ENCODE measurements at regions not wholly inside any gene's neighbourhood (a gene's known extent, or its start where the extent isn't known, plus 50 kb on each side); places are given as distances from the start of the nearest gene placed in this dataset.

- H3K4me1 ChIP-seq (ENCODE audit: control insufficient read depth, insufficient read depth, low read length, poor library complexity, severe bottlenecking) = no peaks in the 10 kb centered on the region
- H3K36me3 ChIP-seq (ENCODE audit: control insufficient read depth, insufficient read depth, low read length) = no peaks in the 10 kb centered on the region
- no peak overlapping the region for H3K27ac ChIP-seq (ENCODE audit: low read depth, low read length, severe bottlenecking)
- no peak overlapping the region for H3K4me3 ChIP-seq (ENCODE audit: extremely low read depth, insufficient read depth, low read length, poor library complexity, severe bottlenecking)
- H3K9me3 ChIP-seq (ENCODE audit: control insufficient read depth, low read length) = peaks cover 12% of the 10 kb centered on the region
Measured at GRCh38 chr13:21957833-21958232, 287.0 kb downstream of the FGF9 start.

GRCh38 chr13:21960108-21960507 lies 289.2 kb downstream of the FGF9 start:
- H3K9me3 ChIP-seq (ENCODE audit: control insufficient read depth, low read length) = peaks cover 12% of the 10 kb centered on the region
- no peak overlapping the region for H3K4me3 ChIP-seq (ENCODE audit: extremely low read depth, insufficient read depth, low read length, poor library complexity, severe bottlenecking)
- WGBS, 2 experiments (ENCODE audit: insufficient coverage in 2 of 2) = 100% methylated on average over 1 of the region's 3 CpGs; no CpG with 5 or more reads in 1 of the 2 experiments
- no peaks in the 10 kb centered on the region for H3K4me1 ChIP-seq (ENCODE audit: control insufficient read depth, insufficient read depth, low read length, poor library complexity, severe bottlenecking)
- no peaks in the 10 kb centered on the region for H3K36me3 ChIP-seq (ENCODE audit: control insufficient read depth, insufficient read depth, low read length)
- H3K27ac ChIP-seq (ENCODE audit: low read depth, low read length, severe bottlenecking) = no peak overlapping the region

GRCh38 chr13:21964686-21965085 lies 293.8 kb downstream of the FGF9 start:
- peaks cover 8% of the 10 kb centered on the region for H3K9me3 ChIP-seq (ENCODE audit: control insufficient read depth, low read length)
- no peak overlapping the region for H3K27ac ChIP-seq (ENCODE audit: low read depth, low read length, severe bottlenecking)
- 89% methylated on average over 4 of the region's 5 CpGs for WGBS, 2 experiments (ENCODE audit: insufficient coverage in 2 of 2)
- no peak overlapping the region for H3K4me3 ChIP-seq (ENCODE audit: extremely low read depth, insufficient read depth, low read length, poor library complexity, severe bottlenecking)
- no peaks in the 10 kb centered on the region for H3K4me1 ChIP-seq (ENCODE audit: control insufficient read depth, insufficient read depth, low read length, poor library complexity, severe bottlenecking)
- H3K36me3 ChIP-seq (ENCODE audit: control insufficient read depth, insufficient read depth, low read length) = no peaks in the 10 kb centered on the region

DNA sequence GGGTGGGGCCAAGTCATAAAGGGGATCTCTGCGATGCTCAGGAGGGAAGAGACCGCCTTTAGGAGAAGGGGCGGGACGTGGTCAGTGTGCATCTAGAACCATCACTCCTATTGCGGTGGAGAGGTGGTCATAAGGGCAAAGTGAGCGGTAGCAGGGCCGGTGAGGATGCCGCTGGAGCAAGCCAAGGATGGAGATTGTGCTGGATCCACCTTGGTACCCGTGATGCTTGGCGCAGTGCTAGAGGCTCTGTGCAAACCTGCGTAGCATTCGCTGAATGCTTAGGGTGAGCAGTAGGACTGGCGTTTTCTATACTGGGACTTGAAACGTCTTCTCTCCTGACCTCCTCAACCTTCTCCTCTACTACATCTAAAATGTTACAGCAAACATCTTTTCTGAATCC lies 294.2 kb downstream of the FGF9 start:
- WGBS, 2 experiments (ENCODE audit: insufficient coverage in 2 of 2) = 89 to 92% methylated on average over 7 to 12 of the region's 14 CpGs

GRCh38 chr13:21966014-21966413 lies 295.1 kb downstream of the FGF9 start:
- Histone ChIP-seq H3K36me3 (ENCODE audit: control insufficient read depth, insufficient read depth, low read length) (no peaks in the 10 kb centered on the region), H3K27ac (ENCODE audit: low read depth, low read length, severe bottlenecking) (no peak overlapping the region), H3K9me3 (ENCODE audit: control insufficient read depth, low read length) (peaks cover 8% of the 10 kb centered on the region), H3K4me1 (ENCODE audit: control insufficient read depth, insufficient read depth, low read length, poor library complexity, severe bottlenecking) (no peaks in the 10 kb centered on the region), H3K4me3 (ENCODE audit: extremely low read depth, insufficient read depth, low read length, poor library complexity, severe bottlenecking) (no peak overlapping the region)
- 86 to 100% methylated on average over 2 to 4 of the region's 4 CpGs for WGBS, 2 experiments (ENCODE audit: insufficient coverage in 2 of 2)

More for the DNA sequence above, 294.2 kb downstream of the FGF9 start:
- Histone ChIP-seq H3K4me3 (ENCODE audit: extremely low read depth, insufficient read depth, low read length, poor library complexity, severe bottlenecking) (no peak overlapping the region), H3K4me1 (ENCODE audit: control insufficient read depth, insufficient read depth, low read length, poor library complexity, severe bottlenecking) (no peaks in the 10 kb centered on the region), H3K9me3 (ENCODE audit: control insufficient read depth, low read length) (peaks cover 8% of the 10 kb centered on the region), H3K36me3 (ENCODE audit: control insufficient read depth, insufficient read depth, low read length) (no peaks in the 10 kb centered on the region), H3K27ac (ENCODE audit: low read depth, low read length, severe bottlenecking) (no peak overlapping the region)

DNA sequence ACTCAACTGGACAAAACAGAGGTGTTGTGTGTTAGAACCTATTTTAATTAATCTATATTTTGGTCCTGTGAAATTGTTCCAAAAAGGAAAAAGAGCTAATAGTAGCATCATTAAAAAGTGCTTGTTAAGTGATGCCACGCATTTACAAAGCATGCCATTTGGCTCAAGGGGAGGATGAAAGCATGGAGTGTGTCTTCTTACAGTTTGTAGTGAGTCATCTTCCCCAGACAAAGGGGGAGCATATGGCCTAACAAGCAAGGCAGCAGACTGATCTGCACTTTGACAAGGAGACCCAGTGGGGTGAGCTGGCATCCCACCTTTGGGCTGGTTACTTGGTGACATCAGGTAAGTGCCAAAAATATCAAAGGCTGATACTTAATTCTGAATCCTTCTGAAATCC lies 297.0 kb downstream of the FGF9 start:
- no peaks in the 10 kb centered on the region for H3K9me3 ChIP-seq (ENCODE audit: control insufficient read depth, low read length)
- no peak overlapping the region for H3K27ac ChIP-seq (ENCODE audit: low read depth, low read length, severe bottlenecking)
- 64 to 88% methylated on average over 1 of the region's 1 CpG for WGBS, 2 experiments (ENCODE audit: insufficient coverage in 2 of 2)
- no peaks in the 10 kb centered on the region for H3K36me3 ChIP-seq (ENCODE audit: control insufficient read depth, insufficient read depth, low read length)
- no peaks in the 10 kb centered on the region for H3K4me1 ChIP-seq (ENCODE audit: control insufficient read depth, insufficient read depth, low read length, poor library complexity, severe bottlenecking)
- no peak overlapping the region for H3K4me3 ChIP-seq (ENCODE audit: extremely low read depth, insufficient read depth, low read length, poor library complexity, severe bottlenecking)

DNA sequence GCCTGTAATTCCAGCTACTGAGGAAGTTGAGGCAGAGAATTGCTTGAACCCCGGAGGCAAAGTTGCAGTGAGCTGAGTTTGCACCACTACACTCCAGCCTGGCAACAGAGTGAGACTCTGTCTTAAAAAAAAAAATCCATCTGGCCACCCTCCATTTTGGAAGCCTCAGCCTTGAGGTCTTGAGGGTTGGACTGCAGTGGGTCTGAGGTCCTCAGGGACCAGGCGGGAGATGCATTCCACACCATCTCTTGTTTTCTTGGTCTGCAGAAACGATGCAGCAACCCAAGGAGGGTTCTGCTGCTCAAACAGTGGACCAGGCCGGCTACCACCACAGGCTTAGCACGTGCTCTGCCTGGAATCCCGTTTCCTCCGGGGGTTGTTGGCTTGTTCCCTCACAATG lies 299.3 kb downstream of the FGF9 start:
- H3K4me1 ChIP-seq (ENCODE audit: control insufficient read depth, insufficient read depth, low read length, poor library complexity, severe bottlenecking) = peaks cover 6% of the 10 kb centered on the region
- no peak overlapping the region for H3K4me3 ChIP-seq (ENCODE audit: extremely low read depth, insufficient read depth, low read length, poor library complexity, severe bottlenecking)
- H3K9me3 ChIP-seq (ENCODE audit: control insufficient read depth, low read length) = no peaks in the 10 kb centered on the region
- no peak overlapping the region for H3K27ac ChIP-seq (ENCODE audit: low read depth, low read length, severe bottlenecking)
- H3K36me3 ChIP-seq (ENCODE audit: control insufficient read depth, insufficient read depth, low read length) = no peaks in the 10 kb centered on the region
- WGBS, 2 experiments (ENCODE audit: insufficient coverage in 2 of 2) = 87 to 91% methylated on average over 6 to 7 of the region's 7 CpGs

DNA sequence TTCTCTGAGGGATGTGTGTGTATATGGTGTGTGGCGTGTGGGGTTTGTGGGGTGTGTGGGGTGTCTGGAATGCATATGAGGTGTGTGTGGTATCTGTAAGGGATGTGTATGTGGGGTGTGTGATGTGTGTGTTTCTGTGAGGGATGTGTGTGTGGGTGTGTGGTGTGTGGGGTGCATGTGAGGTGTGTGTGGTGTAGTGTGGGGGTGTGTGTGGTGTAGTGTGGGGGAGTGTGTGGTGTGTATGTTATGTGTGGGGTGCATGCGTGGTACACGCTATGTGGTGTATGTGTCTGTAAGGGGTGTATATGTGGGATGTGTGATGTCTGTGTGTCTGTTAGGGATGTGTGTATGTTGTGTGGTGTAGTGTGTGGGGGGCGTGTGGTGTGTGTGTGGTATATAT lies 300.0 kb downstream of the FGF9 start:
- WGBS, 2 experiments (ENCODE audit: insufficient coverage in 2 of 2) = 85 to 88% methylated on average over 4 of the region's 4 CpGs
- Histone ChIP-seq H3K36me3 (ENCODE audit: control insufficient read depth, insufficient read depth, low read length) (no peaks in the 10 kb centered on the region), H3K27ac (ENCODE audit: low read depth, low read length, severe bottlenecking) (no peak overlapping the region), H3K4me1 (ENCODE audit: control insufficient read depth, insufficient read depth, low read length, poor library complexity, severe bottlenecking) (peaks cover 6% of the 10 kb centered on the region), H3K4me3 (ENCODE audit: extremely low read depth, insufficient read depth, low read length, poor library complexity, severe bottlenecking) (no peak overlapping the region), H3K9me3 (ENCODE audit: control insufficient read depth, low read length) (no peaks in the 10 kb centered on the region)

- Histone ChIP-seq H3K27ac (ENCODE audit: low read depth, low read length, severe bottlenecking) (no peak overlapping the region), H3K36me3 (ENCODE audit: control insufficient read depth, insufficient read depth, low read length) (no peaks in the 10 kb centered on the region), H3K4me1 (ENCODE audit: control insufficient read depth, insufficient read depth, low read length, poor library complexity, severe bottlenecking) (peaks cover 6% of the 10 kb centered on the region), H3K9me3 (ENCODE audit: control insufficient read depth, low read length) (no peaks in the 10 kb centered on the region), H3K4me3 (ENCODE audit: extremely low read depth, insufficient read depth, low read length, poor library complexity, severe bottlenecking) (no peak overlapping the region)
- WGBS, 2 experiments (ENCODE audit: insufficient coverage in 2 of 2) = 93 to 100% methylated on average over 1 to 5 of the region's 7 CpGs
Measured at GRCh38 chr13:21971662-21972621, 301.1 kb downstream of the FGF9 start.

GRCh38 chr13:21973437-21974125 lies 302.7 kb downstream of the FGF9 start:
- no peaks in the 10 kb centered on the region for H3K36me3 ChIP-seq (ENCODE audit: control insufficient read depth, insufficient read depth, low read length)
- no peak overlapping the region for H3K27ac ChIP-seq (ENCODE audit: low read depth, low read length, severe bottlenecking)
- H3K4me3 ChIP-seq (ENCODE audit: extremely low read depth, insufficient read depth, low read length, poor library complexity, severe bottlenecking) = no peak overlapping the region
- H3K4me1 ChIP-seq (ENCODE audit: control insufficient read depth, insufficient read depth, low read length, poor library complexity, severe bottlenecking) = peaks cover 6% of the 10 kb centered on the region
- no peaks in the 10 kb centered on the region for H3K9me3 ChIP-seq (ENCODE audit: control insufficient read depth, low read length)
- 91 to 93% methylated on average over 17 to 18 of the region's 19 CpGs for WGBS, 2 experiments (ENCODE audit: insufficient coverage in 2 of 2)

- 85 to 95% methylated on average over 3 to 8 of the region's 8 CpGs for WGBS, 2 experiments (ENCODE audit: insufficient coverage in 2 of 2)
- no peaks in the 10 kb centered on the region for H3K9me3 ChIP-seq (ENCODE audit: control insufficient read depth, low read length)
- no peak overlapping the region for H3K27ac ChIP-seq (ENCODE audit: low read depth, low read length, severe bottlenecking)
- no peak overlapping the region for H3K4me3 ChIP-seq (ENCODE audit: extremely low read depth, insufficient read depth, low read length, poor library complexity, severe bottlenecking)
- H3K36me3 ChIP-seq (ENCODE audit: control insufficient read depth, insufficient read depth, low read length) = no peaks in the 10 kb centered on the region
- H3K4me1 ChIP-seq (ENCODE audit: control insufficient read depth, insufficient read depth, low read length, poor library complexity, severe bottlenecking) = peaks cover 17% of the 10 kb centered on the region
Measured at GRCh38 chr13:21974741-21975140, 303.9 kb downstream of the FGF9 start.

All from mesodermal cell (in vitro differentiated cells).